Fibroblast of villous mesenchyme (primary cell): ENCODE measurements at regions not wholly inside any gene's neighbourhood (a gene's known extent, or its start where the extent isn't known, plus 50 kb on each side); places are given as distances from the start of the nearest gene placed in this dataset.

Source experiments
- DNase-seq: peaks from one replicate; pipeline ENCODE4 v3.0.0-alpha.2; 2010; ENCODE audit warnings: low read depth
- H3K4me3 ChIP-seq: 2 replicates; pipeline ENCODE4 v1.5.1; 2011; ENCODE audit warnings: low read depth, mild to moderate bottlenecking, low read length
- CTCF ChIP-seq: IDR thresholded peaks from 2 replicates; pipeline ENCODE4 v1.5.1; 2012; ENCODE audit warnings: low read depth, mild to moderate bottlenecking, low read length; ENCODE audit not compliant: insufficient read depth

DNA sequence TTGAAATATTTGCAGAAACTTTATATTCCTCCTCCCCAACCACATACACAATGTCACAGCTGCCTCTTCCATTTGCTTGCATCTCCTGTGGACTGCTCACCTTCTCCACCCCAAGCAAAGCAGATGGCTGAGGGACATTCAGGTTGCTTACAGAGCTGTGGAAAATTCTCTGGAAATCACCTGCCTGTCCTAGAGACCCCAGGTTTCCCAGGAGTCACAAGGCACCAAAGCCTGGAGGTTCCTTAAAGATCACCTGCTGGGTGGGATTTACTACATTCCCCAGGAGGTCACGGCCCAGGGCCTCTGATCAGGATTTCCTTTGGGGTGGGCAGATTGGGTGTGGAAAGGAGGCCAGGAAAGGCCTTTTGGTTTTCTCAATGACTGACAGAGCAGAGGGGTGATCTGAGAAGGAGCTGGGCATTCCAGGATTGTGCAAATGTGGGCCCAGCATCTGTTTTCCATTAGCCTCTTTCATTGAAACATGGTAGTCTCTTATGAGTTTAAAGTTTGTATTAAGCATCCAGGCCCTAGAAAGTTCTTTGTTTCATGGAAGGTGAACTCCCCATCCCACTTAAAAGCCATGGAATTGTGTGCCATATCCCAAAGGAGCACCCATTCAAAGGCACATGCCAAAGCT, 410.7 kb upstream of the TNP1 start:
- no peak for DNase-seq
- H3K4me3 ChIP-seq: no peak overlapping the region

DNA sequence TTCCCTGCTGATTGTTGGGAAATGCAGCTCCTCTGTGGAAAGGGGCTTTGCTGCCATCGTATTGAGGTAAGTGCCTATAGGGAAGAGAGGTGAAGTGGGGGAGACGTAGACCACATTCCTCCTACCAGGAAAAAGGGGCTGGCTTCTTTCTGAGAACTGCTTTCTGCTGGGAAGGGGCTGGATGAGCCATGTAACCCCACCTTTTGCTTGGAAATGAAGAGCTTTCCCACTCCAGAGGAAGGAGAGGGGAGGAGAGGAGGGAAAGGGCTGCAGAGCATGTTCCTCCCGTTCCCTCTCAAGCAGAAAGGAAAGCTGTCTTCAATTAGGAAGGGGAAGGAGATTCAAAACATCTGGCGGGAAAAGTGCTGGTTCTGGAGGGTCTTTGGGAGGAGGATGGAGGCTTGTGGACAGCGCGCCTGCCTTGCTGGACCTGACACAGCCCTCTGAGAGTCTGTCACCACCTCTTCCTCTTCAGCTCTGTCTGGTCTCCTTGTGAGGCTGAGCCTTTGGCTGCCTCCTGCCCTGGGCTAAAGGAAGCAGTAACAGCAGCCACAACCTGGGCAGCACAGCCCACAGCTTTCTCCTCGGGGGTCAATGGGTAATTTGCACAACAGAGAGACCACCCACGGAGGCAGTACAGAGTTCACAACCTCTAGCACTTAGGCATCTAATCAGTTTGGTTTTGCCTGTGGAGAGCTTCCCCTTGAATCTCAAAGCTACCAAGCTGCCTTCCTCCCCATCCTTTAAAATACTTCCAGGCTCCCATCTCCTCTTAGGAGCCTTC, 410.0 kb upstream of the TNP1 start:
- H3K4me3 ChIP-seq: no peak overlapping the region
- DNase-seq: no peak
- TF ChIP-seq CTCF: no peak

More for the DNA sequence above, 410.7 kb upstream of the TNP1 start:
- no peak for TF ChIP-seq CTCF

DNA sequence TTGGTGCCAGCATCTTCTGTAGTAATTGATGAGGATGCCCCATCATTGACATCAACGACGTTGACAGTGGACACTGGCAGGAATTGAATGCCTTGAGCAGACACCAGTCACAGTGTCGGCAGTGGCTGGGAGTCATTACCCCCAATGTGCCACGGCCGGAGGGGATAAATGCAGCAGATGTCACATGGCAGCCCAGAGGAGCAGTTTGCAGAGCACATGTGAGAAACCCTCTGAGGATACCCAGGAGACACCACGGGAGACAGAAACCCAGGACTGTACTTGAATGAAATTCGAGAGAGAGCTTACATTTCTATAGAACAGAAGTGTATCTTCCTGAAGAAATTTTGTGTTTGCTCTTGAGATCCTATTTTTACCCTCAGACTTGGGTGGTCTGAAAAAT, 409.1 kb upstream of the TNP1 start:
- TF ChIP-seq CTCF: no peak
- DNase-seq: no peak
- no peak overlapping the region for H3K4me3 ChIP-seq

DNA sequence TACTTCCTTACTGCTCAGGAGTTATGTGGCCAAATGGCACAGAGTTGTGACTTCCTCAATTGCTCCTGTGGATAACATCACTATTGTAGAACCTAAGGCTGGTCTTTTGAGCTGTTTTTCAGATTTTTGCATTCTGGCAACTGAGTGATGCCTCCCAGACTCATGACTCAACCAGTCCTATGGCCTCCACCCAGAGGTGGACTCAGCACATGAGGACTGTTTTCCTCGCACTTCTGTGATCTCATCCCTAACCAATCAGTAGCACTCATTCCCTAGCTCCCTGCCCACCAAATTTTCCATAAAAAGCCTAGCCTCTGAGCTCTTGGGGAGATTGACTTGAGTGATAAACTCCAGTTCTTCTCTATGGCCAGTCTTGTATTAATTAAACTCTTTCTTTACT, 407.9 kb upstream of the TNP1 start:
- no peak for TF ChIP-seq CTCF
- no peak for DNase-seq
- H3K4me3 ChIP-seq: no peak overlapping the region

DNA sequence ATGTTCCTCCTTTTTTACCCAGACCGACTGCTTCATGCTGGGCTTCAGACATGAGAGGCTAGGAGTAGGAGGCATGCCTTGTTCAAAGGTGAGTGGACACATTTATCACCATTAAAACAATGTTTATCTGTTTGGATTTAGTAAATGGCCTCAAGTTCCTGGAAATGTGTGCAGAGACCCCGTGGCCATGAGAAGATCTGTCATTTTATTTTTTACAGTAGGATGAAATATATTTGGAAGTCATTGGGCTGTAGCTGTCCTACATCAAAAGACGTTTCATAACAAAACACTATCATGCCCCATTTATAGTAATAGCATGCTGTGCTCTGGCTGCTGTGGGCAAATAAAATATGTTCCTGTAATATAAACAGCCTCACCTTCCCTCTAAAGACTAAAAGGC, 403.9 kb upstream of the TNP1 start:
- TF ChIP-seq CTCF: no peak
- no peak overlapping the region for H3K4me3 ChIP-seq
- DNase-seq: no peak

DNA sequence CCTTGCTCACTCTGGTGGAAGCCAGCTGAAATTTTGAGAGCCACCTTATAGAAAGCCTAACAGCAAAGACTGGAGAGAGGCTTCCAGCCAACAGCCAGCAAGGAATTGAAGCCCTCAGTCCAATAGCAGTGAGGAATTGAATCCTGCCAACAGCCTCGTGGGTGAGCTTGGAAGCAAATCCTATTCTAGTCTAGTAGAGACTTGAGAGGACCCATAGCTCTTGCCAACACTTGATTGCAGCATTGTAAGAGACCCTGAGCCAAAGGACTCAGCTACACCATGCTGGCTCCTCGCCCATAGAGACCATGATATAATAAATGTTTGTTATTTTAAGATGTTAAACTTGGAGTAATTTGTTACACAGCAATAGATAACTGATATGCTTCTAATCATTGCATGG, 403.0 kb upstream of the TNP1 start:
- no peak overlapping the region for H3K4me3 ChIP-seq
- no peak for TF ChIP-seq CTCF
- DNase-seq: no peak
